Spinal cord (tissue), 9 donors: ENCODE measurements at regions not wholly inside any gene's neighbourhood (a gene's known extent, or its start where the extent isn't known, plus 50 kb on each side); places are given as distances from the start of the nearest gene placed in this dataset.

Experiments used
- DNase-seq, 6 donors: peaks; one replicate each; pipeline versions ENCODE4 v3.0.0 to v3.0.0-alpha.2; 2013 to 2015; ENCODE audit warnings: low spot score in 6 of 6, low read depth in 4 of 6
- H3K27ac ChIP-seq: one replicate; pipeline ENCODE4 v1.5.1; 2013; ENCODE audit warnings: low read depth, low read length, control low read depth
- H3K27me3 ChIP-seq: one replicate; pipeline ENCODE4 v1.6.1; 2013; ENCODE audit warnings: low read length; ENCODE audit not compliant: control insufficient read depth, insufficient read depth
- H3K36me3 ChIP-seq: one replicate; pipeline ENCODE4 v1.6.1; 2013; ENCODE audit warnings: low read length; ENCODE audit not compliant: control insufficient read depth, insufficient read depth
- H3K4me1 ChIP-seq: one replicate; pipeline ENCODE4 v1.6.1; 2013; ENCODE audit warnings: low read length; ENCODE audit not compliant: control insufficient read depth, insufficient read depth
- H3K4me3 ChIP-seq: one replicate; pipeline ENCODE4 v1.5.1; 2013; ENCODE audit warnings: low read depth, low read length, control low read depth
- H3K9me3 ChIP-seq: one replicate; pipeline ENCODE4 v1.6.1; 2013; ENCODE audit warnings: low read length; ENCODE audit not compliant: control insufficient read depth, insufficient read depth
- WGBS: methylation state at CpG from one replicate; pipeline ENCODE4 v1.1.5; 2013; ENCODE audit warnings: missing lambda C conversion rate; ENCODE audit not compliant: insufficient coverage; 5-methylcytosine and 5-hydroxymethylcytosine counted together
- donor health status: healthy.

DNA sequence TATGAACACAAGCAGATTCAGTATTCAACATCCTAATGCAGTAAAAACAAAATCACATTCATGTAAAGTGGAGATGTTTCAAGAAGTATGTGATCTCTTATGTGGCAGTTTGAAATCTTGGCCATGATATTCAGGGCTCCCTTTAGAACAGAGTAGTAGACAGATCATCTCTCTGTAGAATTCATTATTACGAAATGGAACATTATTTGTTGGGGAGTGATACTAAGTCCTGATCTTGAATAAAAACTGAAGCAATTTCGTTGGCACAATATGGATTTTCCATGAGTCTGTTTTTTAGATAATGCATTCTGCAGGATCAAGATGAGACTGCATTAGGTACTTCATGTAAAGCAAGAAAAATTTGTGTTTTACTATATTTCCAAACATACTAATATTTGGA is 264.4 kb upstream of the NRIP1 start:
- no peak for DNase-seq
- H3K4me1 ChIP-seq = no peaks in the 10 kb centered on the region

DNA sequence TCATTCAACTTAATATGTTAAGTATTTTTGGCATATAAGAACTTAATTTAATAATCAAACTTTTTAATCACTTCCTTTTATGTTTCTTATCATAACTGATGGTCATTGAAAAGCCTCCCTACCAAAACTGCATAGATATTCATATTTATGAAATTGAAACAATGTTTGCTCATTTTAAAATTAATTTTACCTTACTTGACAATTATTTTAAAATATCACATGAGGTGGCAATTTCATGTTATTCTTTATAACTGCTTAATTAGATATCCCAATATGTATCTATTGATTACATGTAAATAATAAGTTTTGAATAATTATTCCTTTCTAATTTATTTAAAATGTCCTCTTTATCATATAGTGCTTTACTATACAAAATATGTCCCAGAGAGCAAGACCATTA is 266.1 kb upstream of the NRIP1 start:
- DNase-seq = no peak
- Histone ChIP-seq H3K27ac (no peak overlapping the region), H3K4me3 (no peak overlapping the region), H3K4me1 (no peaks in the 10 kb centered on the region), H3K27me3 (no peaks in the 10 kb centered on the region), H3K9me3 (no peaks in the 10 kb centered on the region), H3K36me3 (no peaks in the 10 kb centered on the region)

More for the DNA sequence above, 264.4 kb upstream of the NRIP1 start:
- H3K4me3 ChIP-seq = no peak overlapping the region
- WGBS = no CpG with 5 or more reads among the region's 2 CpGs
- H3K27ac ChIP-seq = no peak overlapping the region
- no peaks in the 10 kb centered on the region for H3K36me3 ChIP-seq
- no peaks in the 10 kb centered on the region for H3K9me3 ChIP-seq
- H3K27me3 ChIP-seq = no peaks in the 10 kb centered on the region

DNA sequence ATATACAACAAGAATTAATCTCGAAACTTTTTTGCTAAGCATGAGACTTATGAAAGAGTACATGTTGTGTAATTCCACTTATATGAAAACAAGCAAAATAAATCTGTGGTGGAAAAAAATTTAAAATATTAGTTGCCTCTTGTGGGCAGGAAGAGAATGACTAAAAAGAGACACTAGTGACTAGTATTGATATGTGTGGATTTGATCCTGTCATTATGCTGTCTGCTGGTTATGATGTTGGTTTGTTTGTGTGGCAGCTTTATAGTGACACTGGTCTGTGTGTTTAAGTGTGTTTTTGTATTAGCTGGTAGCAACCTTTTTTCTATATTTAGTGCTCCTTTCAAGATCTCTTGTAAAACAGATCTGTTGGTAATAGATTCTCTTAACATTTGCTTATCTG is 267.8 kb upstream of the NRIP1 start:
- H3K9me3 ChIP-seq = no peaks in the 10 kb centered on the region
- no peaks in the 10 kb centered on the region for H3K4me1 ChIP-seq
- no peaks in the 10 kb centered on the region for H3K36me3 ChIP-seq
- no peak overlapping the region for H3K27ac ChIP-seq
- H3K27me3 ChIP-seq = no peaks in the 10 kb centered on the region
- WGBS = no CpG with 5 or more reads among the region's 1 CpG
- H3K4me3 ChIP-seq = no peak overlapping the region
- no peak for DNase-seq

GRCh38 chr21:15333136-15333710 is 268.4 kb upstream of the NRIP1 start:
- Histone ChIP-seq H3K27me3 (no peaks in the 10 kb centered on the region), H3K27ac (no peak overlapping the region), H3K36me3 (no peaks in the 10 kb centered on the region), H3K9me3 (no peaks in the 10 kb centered on the region), H3K4me3 (no peak overlapping the region), H3K4me1 (no peaks in the 10 kb centered on the region)
- no CpG with 5 or more reads among the region's 1 CpG for WGBS
- DNase-seq = no peak

GRCh38 chr21:15333951-15334350 is 269.2 kb upstream of the NRIP1 start:
- Histone ChIP-seq H3K27me3 (no peaks in the 10 kb centered on the region), H3K27ac (no peak overlapping the region), H3K36me3 (no peaks in the 10 kb centered on the region), H3K9me3 (no peaks in the 10 kb centered on the region), H3K4me3 (no peak overlapping the region), H3K4me1 (no peaks in the 10 kb centered on the region)
- DNase-seq = no peak
- 94% methylated on average over 1 of the region's 2 CpGs for WGBS

GRCh38 chr21:15343066-15343465 is 278.3 kb upstream of the NRIP1 start:
- no peaks in the 10 kb centered on the region for H3K36me3 ChIP-seq
- H3K27me3 ChIP-seq = no peaks in the 10 kb centered on the region
- H3K27ac ChIP-seq = no peak overlapping the region
- no peak for DNase-seq
- no peaks in the 10 kb centered on the region for H3K9me3 ChIP-seq
- no peak overlapping the region for H3K4me3 ChIP-seq
- H3K4me1 ChIP-seq = no peaks in the 10 kb centered on the region
- no CpG with 5 or more reads among the region's 1 CpG for WGBS

GRCh38 chr21:15352009-15352408 is 287.2 kb upstream of the NRIP1 start:
- 84% methylated on average over 7 of the region's 7 CpGs for WGBS
- Histone ChIP-seq H3K27me3 (no peaks in the 10 kb centered on the region), H3K4me3 (no peak overlapping the region), H3K27ac (no peak overlapping the region), H3K36me3 (no peaks in the 10 kb centered on the region), H3K4me1 (no peaks in the 10 kb centered on the region), H3K9me3 (no peaks in the 10 kb centered on the region)
- no peak for DNase-seq

DNA sequence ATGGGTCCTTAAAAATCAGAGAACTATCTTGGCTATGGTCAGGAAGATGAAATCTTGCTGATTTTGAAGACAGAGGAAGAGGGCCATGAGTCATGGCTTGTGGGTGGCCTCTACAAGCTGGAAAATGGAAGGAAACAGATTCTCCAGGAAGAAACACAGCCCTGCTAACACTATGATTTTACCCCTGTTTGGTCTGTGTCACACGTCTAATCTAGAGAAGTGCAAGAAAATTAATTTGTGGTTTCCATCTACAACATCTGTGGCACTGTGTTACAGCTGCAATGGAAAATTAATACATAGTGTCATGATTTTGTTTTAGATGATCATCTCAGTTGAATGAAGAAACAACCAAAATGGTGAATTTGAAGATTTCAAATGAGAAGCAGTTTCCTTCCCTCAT is 288.7 kb upstream of the NRIP1 start:
- H3K27ac ChIP-seq = no peak overlapping the region
- DNase-seq = no peak
- no peaks in the 10 kb centered on the region for H3K9me3 ChIP-seq
- WGBS = no CpG with 5 or more reads among the region's 1 CpG
- no peaks in the 10 kb centered on the region for H3K27me3 ChIP-seq
- H3K36me3 ChIP-seq = no peaks in the 10 kb centered on the region
- no peak overlapping the region for H3K4me3 ChIP-seq
- H3K4me1 ChIP-seq = no peaks in the 10 kb centered on the region

- no peak overlapping the region for H3K27ac ChIP-seq
- no CpG with 5 or more reads among the region's 3 CpGs for WGBS
- DNase-seq = no peak
- H3K4me1 ChIP-seq = no peaks in the 10 kb centered on the region
- H3K4me3 ChIP-seq = no peak overlapping the region
- no peaks in the 10 kb centered on the region for H3K9me3 ChIP-seq
- no peaks in the 10 kb centered on the region for H3K27me3 ChIP-seq
- H3K36me3 ChIP-seq = no peaks in the 10 kb centered on the region
These were observed 289.7 kb upstream of the NRIP1 start for GRCh38 chr21:15354516-15354915.

- no peaks in the 10 kb centered on the region for H3K9me3 ChIP-seq
- no peaks in the 10 kb centered on the region for H3K27me3 ChIP-seq
- H3K4me1 ChIP-seq = no peaks in the 10 kb centered on the region
- peak in 2 of 6 donors; percentile 12 for DNase-seq
- no peak overlapping the region for H3K27ac ChIP-seq
- 78% methylated on average over 6 of the region's 6 CpGs for WGBS
- no peak overlapping the region for H3K4me3 ChIP-seq
- H3K36me3 ChIP-seq = no peaks in the 10 kb centered on the region
These were observed 290.3 kb upstream of the NRIP1 start for GRCh38 chr21:15355066-15355465.
